OCI-LY1 (cell line): ENCODE measurements at regions not wholly inside any gene's neighbourhood (a gene's known extent, or its start where the extent isn't known, plus 50 kb on each side); places are given as distances from the start of the nearest gene placed in this dataset.

Experiments
- H2AFZ ChIP-seq: fragments of 200-600 bp; sonication (generic), shearing (Covaris generic); 2 replicates; pipeline ENCODE4 v1.6.0; 2014; ENCODE audit warnings: antibody characterized with exemption, mild to moderate bottlenecking, low read length
- H3F3A ChIP-seq: fragments of 200-600 bp; sonication (generic), shearing (Covaris generic); 2 replicates; pipeline ENCODE4 v1.6.0; 2014; ENCODE audit warnings: mild to moderate bottlenecking, antibody characterized with exemption, low read length, moderate library complexity; ENCODE audit not compliant: insufficient read depth
- H3K27ac ChIP-seq: fragments of 200-600 bp; sonication (generic); 2 replicates; pipeline ENCODE4 v1.5.1; 2014; ENCODE audit warnings: low read length, mixed run types, mild to moderate bottlenecking, low read depth; ENCODE audit not compliant: poor library complexity, severe bottlenecking
- H3K27me3 ChIP-seq: fragments of 200-600 bp; sonication (generic); 2 replicates; pipeline ENCODE4 v1.6.0; 2014; ENCODE audit warnings: antibody characterized with exemption, mild to moderate bottlenecking, low read length, moderate library complexity; ENCODE audit not compliant: insufficient read depth
- H3K36me3 ChIP-seq: fragments of 200-600 bp; sonication (generic); 2 replicates; pipeline ENCODE4 v1.6.1; 2014; ENCODE audit warnings: mild to moderate bottlenecking, antibody characterized with exemption, low read length, moderate library complexity, mixed read lengths; ENCODE audit not compliant: insufficient read depth
- H3K4me1 ChIP-seq: fragments of 200-600 bp; sonication (generic); 2 replicates; pipeline ENCODE4 v1.5.1; 2014; ENCODE audit warnings: mild to moderate bottlenecking, low read length, moderate library complexity; ENCODE audit not compliant: insufficient read depth, severe bottlenecking
- H3K4me2 ChIP-seq: fragments of 200-600 bp; sonication (generic), shearing (Covaris generic); 2 replicates; pipeline ENCODE4 v1.6.1; 2014; ENCODE audit warnings: low read length
- H3K4me3 ChIP-seq: fragments of 200-600 bp; sonication (generic); 2 replicates; pipeline ENCODE4 v1.5.1; 2014; ENCODE audit warnings: low read length, low read depth, mild to moderate bottlenecking, mixed read lengths; ENCODE audit not compliant: poor library complexity, severe bottlenecking
- H3K79me2 ChIP-seq: fragments of 200-600 bp; shearing (Covaris generic); 2 replicates; pipeline ENCODE4 v1.6.1; 2016; ENCODE audit warnings: mixed run types, low read length, mixed read lengths; ENCODE audit not compliant: insufficient read depth
- H3K9ac ChIP-seq: fragments of 200-600 bp; sonication (generic), shearing (Covaris generic); 2 replicates; pipeline ENCODE4 v1.6.1; 2014; ENCODE audit warnings: mild to moderate bottlenecking, low read length, mixed read lengths
- H3K9me2 ChIP-seq: fragments of 200-600 bp; sonication (generic), shearing (Covaris generic); 2 replicates; pipeline ENCODE4 v1.6.1; 2014; ENCODE audit warnings: low read depth, mild to moderate bottlenecking, low read length, mixed read lengths
- H3K9me3 ChIP-seq: fragments of 200-600 bp; shearing (Covaris generic); 2 replicates; pipeline ENCODE4 v1.6.1; 2014; ENCODE audit warnings: low read length, mixed read lengths
- H4K20me1 ChIP-seq: fragments of 200-600 bp; sonication (generic), shearing (Covaris generic); 2 replicates; pipeline ENCODE4 v1.6.0; 2016; ENCODE audit warnings: mild to moderate bottlenecking, low read length; ENCODE audit not compliant: insufficient read depth
- CTCF ChIP-seq: fragments of 200-600 bp; sonication (generic), shearing (Covaris generic); IDR thresholded peaks from 2 replicates; pipeline ENCODE4 v1.5.1; 2017; ENCODE audit warnings: mild to moderate bottlenecking, antibody characterized with exemption, low read length, moderate library complexity, mixed read lengths
- EZH2 ChIP-seq: fragments of 200-600 bp; sonication (generic), shearing (Covaris generic); IDR thresholded peaks from 2 replicates; pipeline ENCODE4 v1.8.0; 2017; ENCODE audit warnings: borderline replicate concordance, mixed run types, mild to moderate bottlenecking, antibody characterized with exemption, low read length, moderate library complexity, mixed read lengths

DNA sequence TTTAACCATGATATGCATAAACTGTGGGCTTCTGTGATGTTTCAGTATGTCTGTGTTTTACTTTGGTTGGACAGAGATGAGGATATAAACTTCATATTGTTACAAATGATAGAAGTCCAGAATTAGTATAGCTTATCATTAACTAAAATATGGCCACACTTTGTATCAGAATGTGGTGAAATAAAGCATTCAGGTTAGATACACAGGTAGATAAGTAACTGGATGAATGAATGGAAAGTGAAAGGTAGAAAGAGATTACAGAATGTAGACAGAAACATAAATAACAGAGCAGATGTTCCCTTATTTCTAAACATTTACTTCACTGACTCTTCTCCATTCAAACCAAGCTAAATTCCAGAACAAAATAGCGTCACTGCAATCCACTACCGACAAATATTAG lies 1033.8 kb downstream of the CDH18 start:
- Histone ChIP-seq H3K27me3 (no peaks in the 10 kb centered on the region), H2AFZ (no peak overlapping the region), H3K4me1 (no peaks in the 10 kb centered on the region), H3K27ac (no peak overlapping the region), H4K20me1 (no peaks in the 10 kb centered on the region), H3K79me2 (no peaks in the 10 kb centered on the region), H3K9me3 (no peaks in the 10 kb centered on the region), H3K9me2 (no peaks in the 10 kb centered on the region), H3K4me2 (no peak overlapping the region), H3K9ac (no peak overlapping the region), H3F3A (no peaks in the 10 kb centered on the region), H3K36me3 (no peaks in the 10 kb centered on the region), H3K4me3 (no peak overlapping the region)
- no peak for TF ChIP-seq CTCF
- TF ChIP-seq EZH2 = no peak

GRCh38 chr5:18959535-18959934 lies 1028.5 kb downstream of the CDH18 start:
- no peaks in the 10 kb centered on the region for H3K36me3 ChIP-seq
- H3K9ac ChIP-seq = no peak overlapping the region
- H3K9me3 ChIP-seq = no peaks in the 10 kb centered on the region
- H2AFZ ChIP-seq = no peak overlapping the region
- H3K4me2 ChIP-seq = no peak overlapping the region
- no peaks in the 10 kb centered on the region for H3K27me3 ChIP-seq
- H3K79me2 ChIP-seq = no peaks in the 10 kb centered on the region
- no peaks in the 10 kb centered on the region for H3K9me2 ChIP-seq
- H4K20me1 ChIP-seq = no peaks in the 10 kb centered on the region
- H3F3A ChIP-seq = no peaks in the 10 kb centered on the region
- H3K27ac ChIP-seq = no peak overlapping the region
- no peak for TF ChIP-seq CTCF
- TF ChIP-seq EZH2 = no peak
- no peaks in the 10 kb centered on the region for H3K4me1 ChIP-seq
- no peak overlapping the region for H3K4me3 ChIP-seq

GRCh38 chr5:18961234-18961633 lies 1026.8 kb downstream of the CDH18 start:
- H3K27me3 ChIP-seq = no peaks in the 10 kb centered on the region
- H3F3A ChIP-seq = no peaks in the 10 kb centered on the region
- H3K9ac ChIP-seq = no peak overlapping the region
- no peak overlapping the region for H3K4me3 ChIP-seq
- no peaks in the 10 kb centered on the region for H3K9me3 ChIP-seq
- no peak overlapping the region for H3K27ac ChIP-seq
- H4K20me1 ChIP-seq = no peaks in the 10 kb centered on the region
- no peaks in the 10 kb centered on the region for H3K4me1 ChIP-seq
- no peaks in the 10 kb centered on the region for H3K79me2 ChIP-seq
- H3K9me2 ChIP-seq = no peaks in the 10 kb centered on the region
- no peak overlapping the region for H3K4me2 ChIP-seq
- no peak overlapping the region for H2AFZ ChIP-seq
- H3K36me3 ChIP-seq = no peaks in the 10 kb centered on the region
- no peak for TF ChIP-seq CTCF
- TF ChIP-seq EZH2 = no peak
